Fibroblast of villous mesenchyme (primary cell): ENCODE measurements at regions not wholly inside any gene's neighbourhood (a gene's known extent, or its start where the extent isn't known, plus 50 kb on each side); places are given as distances from the start of the nearest gene placed in this dataset.
A peak's percentile ranks its signal among the peaks of the same experiment; 100 is the strongest.

Experiments
- DNase-seq: peaks from one replicate; pipeline ENCODE4 v3.0.0-alpha.2; 2010; ENCODE audit warnings: low read depth
- H3K4me3 ChIP-seq: 2 replicates; pipeline ENCODE4 v1.5.1; 2011; ENCODE audit warnings: low read depth, mild to moderate bottlenecking, low read length
- CTCF ChIP-seq: IDR thresholded peaks from 2 replicates; pipeline ENCODE4 v1.5.1; 2012; ENCODE audit warnings: low read depth, mild to moderate bottlenecking, low read length; ENCODE audit not compliant: insufficient read depth

- no peak for TF ChIP-seq CTCF
- no peak for DNase-seq
- H3K4me3 ChIP-seq: no peak overlapping the region
Observed at GRCh38 chr5:130550562-130550928, 614.5 kb downstream of the HINT1 start.

DNA sequence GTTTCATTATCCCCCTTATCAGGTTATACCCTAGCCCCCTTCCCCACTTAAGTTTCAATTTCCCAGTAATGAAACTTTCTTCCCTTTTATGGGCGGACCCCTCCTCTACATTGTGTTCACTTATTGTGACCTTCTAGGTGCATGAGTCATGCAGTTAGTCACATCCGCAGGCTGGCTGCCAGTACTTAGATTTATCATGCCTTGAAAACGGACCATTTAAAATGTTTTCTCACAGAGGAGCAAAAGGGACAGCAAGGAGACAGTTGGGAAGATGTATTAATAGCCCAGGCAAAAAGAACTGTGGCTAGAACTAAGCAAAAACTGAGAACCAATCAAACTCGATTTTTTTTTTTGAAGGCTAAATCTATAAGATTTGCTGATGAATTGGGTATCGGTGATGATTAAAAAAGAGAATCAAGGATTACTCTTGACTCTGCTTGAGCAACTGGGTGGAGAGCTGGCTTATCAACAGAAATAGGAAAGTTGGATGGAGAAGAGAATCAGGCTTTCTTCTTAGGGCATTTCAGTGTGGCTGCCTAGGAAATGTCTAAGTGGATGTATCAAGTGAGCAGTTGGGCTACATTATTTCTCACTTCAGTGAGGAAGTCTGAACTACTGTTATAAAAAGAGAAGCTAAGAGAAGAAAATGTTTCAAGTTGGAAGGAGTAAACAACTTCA, 615.0 kb downstream of the HINT1 start:
- TF ChIP-seq CTCF: no peak
- DNase-seq: peak; percentile 73
- H3K4me3 ChIP-seq: no peak overlapping the region

GRCh38 chr5:130546211-130546610, 618.8 kb downstream of the HINT1 start:
- no peak for TF ChIP-seq CTCF
- H3K4me3 ChIP-seq: no peak overlapping the region
- no peak for DNase-seq

GRCh38 chr5:130545291-130545690, 619.8 kb downstream of the HINT1 start:
- H3K4me3 ChIP-seq: no peak overlapping the region
- TF ChIP-seq CTCF: no peak
- DNase-seq: no peak

- TF ChIP-seq CTCF: no peak
- DNase-seq: peak; percentile 55
- H3K4me3 ChIP-seq: no peak overlapping the region
Observed at GRCh38 chr5:130541617-130542221, 623.3 kb downstream of the HINT1 start.

DNA sequence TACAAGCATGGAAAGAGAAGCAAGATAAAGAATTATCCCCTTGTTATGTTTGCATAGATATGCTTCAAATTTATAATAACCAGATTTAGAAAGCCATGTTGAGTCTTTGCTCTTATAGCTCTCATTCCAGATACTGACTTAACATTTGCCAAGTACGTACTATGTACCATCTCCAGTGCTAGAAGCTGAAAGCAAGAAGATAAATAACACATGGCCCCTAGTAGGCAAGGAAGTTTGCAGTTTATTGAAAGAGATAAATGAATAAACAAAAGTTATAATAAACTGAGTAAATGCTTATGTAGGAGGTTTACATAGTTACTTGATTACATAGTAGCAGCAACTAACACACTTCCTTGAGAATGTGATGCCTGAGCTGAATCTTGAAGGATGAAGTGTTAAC, 628.4 kb downstream of the HINT1 start:
- DNase-seq: peak; percentile 61
- TF ChIP-seq CTCF: no peak
- no peak overlapping the region for H3K4me3 ChIP-seq

- DNase-seq: peak; percentile 14
- TF ChIP-seq CTCF: no peak
- H3K4me3 ChIP-seq: no peak overlapping the region
Observed at GRCh38 chr5:130532786-130533185, 628.5 kb downstream of the CHSY3 start.
